T-cell (primary cell): ENCODE measurements at regions not wholly inside any gene's neighbourhood (a gene's known extent, or its start where the extent isn't known, plus 50 kb on each side); places are given as distances from the start of the nearest gene placed in this dataset.

ENCODE experiments used
- ATAC-seq, 4 experiments: fragments of 200-7000 bp in 3 of 4; fragments of 150-1000 bp in 1 of 4; cut with Tn5 transposase; replicated peaks in 1 of 4; 1 replicate in 3 of 4; 2 replicates in 1 of 4; pipeline ENCODE4 v1.10.0; 2021; ENCODE audit warnings: moderate library complexity in 3 of 4, mild to moderate bottlenecking in 2 of 4, moderate number of reproducible peaks in 1 of 4
- CTCF ChIA-PET, 2 donors: fragments of 300-600 bp; sonication (Branson Sonifier 250); formaldehyde crosslinking; loops; one replicate each; lab custom pipeline; 2022; ENCODE audit warnings: antibody characterized with exemption in 2 of 2; lab: Charles Lee
- POLR2A ChIA-PET, 2 donors: fragments of 300-600 bp; sonication (Branson Sonifier 250); formaldehyde crosslinking; loops; one replicate each; lab custom pipeline; 2022; ENCODE audit warnings: antibody characterized with exemption in 2 of 2; lab: Charles Lee
- DNase-seq, 35 experiments: peaks; one replicate each; pipeline versions ENCODE4 v3.0.0 to v3.0.0-alpha.2; 2013 to 2023
- H3K27ac ChIP-seq: one replicate; pipeline ENCODE4 v1.5.1; 2013; ENCODE audit warnings: low read length
- H3K27me3 ChIP-seq, 2 experiments: replicated peaks in 1 of 2; 1 replicate in 1 of 2; 2 replicates in 1 of 2; pipeline versions ENCODE4 v1.6.1 to v1.7.0; 2013; ENCODE audit warnings: low read length in 1 of 2, mixed read lengths in 1 of 2; ENCODE audit not compliant: control insufficient read depth in 2 of 2, insufficient read depth in 2 of 2; ENCODE audit errors: extremely low read depth in 1 of 2
- H3K36me3 ChIP-seq, 2 donors: 1 replicate in 1 of 2; 2 replicates in 1 of 2; pipeline versions ENCODE4 v1.6.1 to v1.7.0; 2013; ENCODE audit warnings: low read length in 1 of 2; ENCODE audit not compliant: control insufficient read depth in 2 of 2, insufficient read depth in 1 of 2; ENCODE audit errors: extremely low read depth in 1 of 2
- H3K4me1 ChIP-seq, 2 experiments: 1 replicate in 1 of 2; 2 replicates in 1 of 2; pipeline versions ENCODE4 v1.6.1 to v1.7.0; 2013; ENCODE audit warnings: low read length in 2 of 2, mixed read lengths in 1 of 2; ENCODE audit not compliant: insufficient read depth in 2 of 2, control insufficient read depth in 1 of 2; ENCODE audit errors: extremely low read depth in 1 of 2
- H3K4me3 ChIP-seq, 2 donors: 1 replicate in 1 of 2; 2 replicates in 1 of 2; pipeline versions ENCODE4 v1.5.1 to v1.7.0; 2013; ENCODE audit warnings: mild to moderate bottlenecking in 2 of 2, low read length in 1 of 2, moderate library complexity in 1 of 2; ENCODE audit not compliant: control insufficient read depth in 1 of 2; ENCODE audit errors: extremely low read depth in 1 of 2
- H3K9me3 ChIP-seq: 2 replicates; pipeline ENCODE4 v1.7.0; 2013
- H3K27ac Mint-ChIP-seq, 2 donors: one replicate each; pipeline ENCODE4 v1.8.0; 2020 to 2021; ENCODE audit warnings: mild to moderate bottlenecking in 2 of 2, mixed read lengths in 2 of 2
- H3K27me3 Mint-ChIP-seq, 2 donors: one replicate each; pipeline ENCODE4 v1.8.0; 2021 to 2022; ENCODE audit warnings: mixed read lengths in 2 of 2
- H3K36me3 Mint-ChIP-seq: one replicate; pipeline ENCODE4 v1.8.0; 2021; ENCODE audit warnings: mixed read lengths
- H3K4me1 Mint-ChIP-seq, 3 donors: one replicate each; pipeline ENCODE4 v1.8.0; 2020 to 2022; ENCODE audit warnings: mixed read lengths in 3 of 3, mild to moderate bottlenecking in 1 of 3
- H3K4me3 Mint-ChIP-seq, 3 donors: one replicate each; pipeline ENCODE4 v1.8.0; 2020 to 2022; ENCODE audit warnings: mild to moderate bottlenecking in 3 of 3, mixed read lengths in 3 of 3, moderate library complexity in 3 of 3
- H3K9me3 Mint-ChIP-seq, 3 donors: one replicate each; pipeline ENCODE4 v1.8.0; 2020 to 2022; ENCODE audit warnings: mixed read lengths in 3 of 3
- WGBS: methylation state at CpG from one replicate; pipeline ENCODE4 v1.1.5; 2013; ENCODE audit warnings: missing lambda C conversion rate; ENCODE audit not compliant: insufficient coverage; 5-methylcytosine and 5-hydroxymethylcytosine counted together

DNA sequence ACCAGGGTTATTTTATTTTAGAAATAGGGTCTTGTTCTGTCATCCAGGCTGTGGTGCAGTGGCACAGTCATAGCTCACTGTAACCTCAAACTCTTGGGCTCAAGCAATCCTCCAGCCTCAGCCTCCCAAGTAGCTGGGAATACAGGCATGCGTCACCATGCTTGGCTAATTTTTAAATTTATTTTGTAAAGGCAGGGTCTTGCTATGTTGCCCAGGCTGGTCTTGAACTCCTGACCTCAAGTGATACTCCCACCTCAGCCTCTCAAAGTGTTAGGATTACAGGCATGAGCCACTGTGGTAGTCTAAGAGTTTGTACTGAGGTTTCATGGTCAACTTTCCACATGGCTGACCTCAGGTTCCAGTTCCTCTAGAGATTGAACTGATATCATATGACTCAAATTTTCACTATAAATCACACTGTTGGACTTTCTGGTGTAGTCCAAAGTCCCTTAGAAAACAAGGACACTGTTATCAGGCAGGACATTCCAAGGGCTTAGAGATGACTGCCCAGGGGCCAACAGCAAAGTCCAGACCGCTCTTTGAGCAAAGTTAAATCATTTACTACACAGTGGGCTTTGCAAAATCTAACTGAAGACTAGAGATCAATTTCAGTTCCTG, 82.0 kb upstream of the MEX3C start:
- ChIA-PET POLR2A (no interaction called here), CTCF (interaction anchor here in 1 of 2 donors (0.6 kb wide), 1 partner anchor 216 kb away, joined by 3 read pairs; no protein-coding TSS in a partner anchor)
- no peaks in the 10 kb centered on the region for H3K9me3 ChIP-seq
- H3K4me1 Mint-ChIP-seq, result no peaks in the 10 kb centered on the region
- no peak overlapping the region for H3K27ac ChIP-seq
- H3K36me3 Mint-ChIP-seq, result no peaks in the 10 kb centered on the region
- H3K27me3 ChIP-seq, result peaks cover 0 to 6% of the 10 kb centered on the region in 2 experiments
- H3K27ac Mint-ChIP-seq, result no peak overlapping the region
- no peaks in the 10 kb centered on the region for H3K4me1 ChIP-seq
- H3K27me3 Mint-ChIP-seq, result peaks cover 0 to 5% of the 10 kb centered on the region in 2 donors
- H3K9me3 Mint-ChIP-seq, result no peaks in the 10 kb centered on the region
- 88% methylated on average over 1 of the region's 2 CpGs for WGBS
- no peak overlapping the region for H3K4me3 Mint-ChIP-seq
- H3K36me3 ChIP-seq, result no peaks in the 10 kb centered on the region
- ATAC-seq, result no peak
- H3K4me3 ChIP-seq, result no peak overlapping the region
- DNase-seq, result no peak

GRCh38 chr18:51287818-51288508, 90.5 kb upstream of the MEX3C start:
- Mint-ChIP-seq H3K4me3 (no peak overlapping the region), H3K4me1 (no peaks in the 10 kb centered on the region), H3K36me3 (no peaks in the 10 kb centered on the region), H3K27me3 (peaks cover 7 to 8% of the 10 kb centered on the region in 2 donors), H3K27ac (no peak overlapping the region), H3K9me3 (peaks cover 0 to 9% (median 5%) of the 10 kb centered on the region in 3 donors)
- no peak overlapping the region for H3K27ac ChIP-seq
- no peaks in the 10 kb centered on the region for H3K4me1 ChIP-seq
- H3K27me3 ChIP-seq, result peaks cover 0 to 5% of the 10 kb centered on the region in 2 experiments
- DNase-seq, result no peak
- no peak for ATAC-seq
- H3K36me3 ChIP-seq, result no peaks in the 10 kb centered on the region
- H3K9me3 ChIP-seq, result no peaks in the 10 kb centered on the region
- ChIA-PET CTCF (interaction anchor here in 1 of 2 donors (0.6 kb wide), 1 partner anchor 1597 kb away, joined by 3 read pairs; no protein-coding TSS in a partner anchor), POLR2A (no interaction called here)
- no peak overlapping the region for H3K4me3 ChIP-seq
- WGBS, result 74% methylated on average over 4 of the region's 5 CpGs

DNA sequence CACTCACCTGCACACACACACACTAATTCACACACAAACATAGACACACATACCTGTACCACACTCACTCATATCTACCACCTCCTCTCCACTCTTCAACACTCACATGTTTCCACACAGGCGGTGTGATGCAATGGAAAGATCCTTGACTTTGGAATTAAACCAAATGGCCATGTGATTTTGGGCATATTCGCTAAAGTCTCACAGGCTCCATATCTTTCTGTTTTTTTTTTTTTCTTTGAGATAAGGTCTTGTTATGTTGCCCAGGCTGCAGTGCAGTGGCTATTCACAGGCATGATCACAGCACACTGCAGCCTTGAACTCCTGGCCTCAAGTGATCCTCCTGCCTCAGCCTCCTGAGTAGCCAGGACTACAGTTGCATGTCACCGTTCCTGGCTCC, 91.1 kb upstream of the MEX3C start:
- no CpG with 5 or more reads among the region's 3 CpGs for WGBS
- peaks cover 0 to 5% of the 10 kb centered on the region in 2 experiments for H3K27me3 ChIP-seq
- ATAC-seq (no peak), DNase-seq (no peak)
- H3K9me3 ChIP-seq, result no peaks in the 10 kb centered on the region
- no peak overlapping the region for H3K27ac ChIP-seq
- Mint-ChIP-seq H3K9me3 (peaks cover 0 to 9% (median 5%) of the 10 kb centered on the region in 3 donors), H3K27me3 (peaks cover 10 to 13% of the 10 kb centered on the region in 2 donors), H3K36me3 (no peaks in the 10 kb centered on the region), H3K27ac (no peak overlapping the region), H3K4me1 (no peaks in the 10 kb centered on the region), H3K4me3 (no peak overlapping the region)
- H3K4me3 ChIP-seq, result no peak overlapping the region
- ChIA-PET CTCF (interaction anchor here in 1 of 2 donors (0.6 kb wide), 1 partner anchor 1597 kb away, joined by 3 read pairs; no protein-coding TSS in a partner anchor), POLR2A (no interaction called here)
- H3K36me3 ChIP-seq, result no peaks in the 10 kb centered on the region
- no peaks in the 10 kb centered on the region for H3K4me1 ChIP-seq

DNA sequence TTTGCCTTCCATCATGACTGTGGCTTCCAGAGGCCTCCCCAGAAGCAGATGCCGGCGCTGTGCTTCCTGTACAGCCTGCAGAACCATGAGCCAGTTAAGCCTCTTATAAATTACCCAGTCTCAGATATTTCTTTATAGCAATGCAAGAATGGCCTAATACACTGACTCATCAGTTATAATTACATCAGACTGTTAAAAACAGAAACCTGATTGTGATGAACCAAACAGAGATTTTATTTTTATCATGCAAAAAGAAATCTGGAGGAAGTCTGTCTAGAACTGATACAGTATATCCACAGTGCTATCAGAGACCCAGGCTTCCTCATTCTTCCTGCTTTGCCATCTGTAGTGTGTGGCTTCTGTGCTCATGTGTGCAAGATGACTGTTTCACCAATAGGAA, 93.4 kb upstream of the MEX3C start:
- peaks cover 0 to 8% of the 10 kb centered on the region in 2 experiments for H3K27me3 ChIP-seq
- no peak for ATAC-seq
- H3K27ac ChIP-seq, result no peak overlapping the region
- no peaks in the 10 kb centered on the region for H3K36me3 ChIP-seq
- no peaks in the 10 kb centered on the region for H3K9me3 ChIP-seq
- no peak for DNase-seq
- WGBS, result no CpG with 5 or more reads among the region's 2 CpGs
- no peaks in the 10 kb centered on the region for H3K4me1 ChIP-seq
- ChIA-PET CTCF (no interaction called here), POLR2A (no interaction called here)
- Mint-ChIP-seq H3K27ac (no peak overlapping the region), H3K4me1 (no peaks in the 10 kb centered on the region), H3K36me3 (no peaks in the 10 kb centered on the region), H3K9me3 (peaks cover 0 to 9% (median 5%) of the 10 kb centered on the region in 3 donors), H3K4me3 (no peak overlapping the region), H3K27me3 (peaks cover 16 to 17% of the 10 kb centered on the region in 2 donors)
- H3K4me3 ChIP-seq, result no peak overlapping the region

GRCh38 chr18:51300912-51301311, 103.4 kb upstream of the MEX3C start:
- Histone ChIP-seq H3K9me3 (no peaks in the 10 kb centered on the region), H3K27me3 (peaks cover 0 to 7% of the 10 kb centered on the region in 2 experiments), H3K4me3 (no peak overlapping the region), H3K36me3 (no peaks in the 10 kb centered on the region), H3K4me1 (no peaks in the 10 kb centered on the region), H3K27ac (no peak overlapping the region)
- no peaks in the 10 kb centered on the region for H3K36me3 Mint-ChIP-seq
- no peak overlapping the region for H3K4me3 Mint-ChIP-seq
- ChIA-PET POLR2A (no interaction called here), CTCF (no interaction called here)
- no CpG with 5 or more reads among the region's 3 CpGs for WGBS
- H3K27ac Mint-ChIP-seq, result no peak overlapping the region
- H3K4me1 Mint-ChIP-seq, result no peaks in the 10 kb centered on the region
- ATAC-seq (no peak), DNase-seq (no peak)
- no peaks in the 10 kb centered on the region for H3K9me3 Mint-ChIP-seq
- H3K27me3 Mint-ChIP-seq, result peaks cover 7 to 26% of the 10 kb centered on the region in 2 donors

- Histone ChIP-seq H3K9me3 (no peaks in the 10 kb centered on the region), H3K4me3 (no peak overlapping the region), H3K4me1 (no peaks in the 10 kb centered on the region), H3K36me3 (no peaks in the 10 kb centered on the region), H3K27me3 (peaks cover 0 to 7% of the 10 kb centered on the region in 2 experiments), H3K27ac (no peak overlapping the region)
- Mint-ChIP-seq H3K27me3 (peaks cover 11 to 30% of the 10 kb centered on the region in 2 donors), H3K4me3 (no peak overlapping the region), H3K27ac (no peak overlapping the region), H3K4me1 (no peaks in the 10 kb centered on the region), H3K9me3 (no peaks in the 10 kb centered on the region), H3K36me3 (no peaks in the 10 kb centered on the region)
- CTCF ChIA-PET, result no interaction called here
- DNase-seq (no peak), ATAC-seq (no peak)
- WGBS, result 80% methylated on average over 1 of the region's 3 CpGs
- POLR2A ChIA-PET, result no interaction called here
These were observed 103.9 kb upstream of the MEX3C start for GRCh38 chr18:51301376-51301775.
